Activated T-helper 1 cell treated with anti-CD3 and anti-CD28 coated beads, Interleukin-12 subunit alpha, Interleukin-12 subunit beta, Interleukin-2, Interleukin-4 antibody, amounts not matched to agents 30 ng/mL and 10 ng/mL and 1 ng/mL, durations not matched to agents 14 hours and 24 hours and 36 hours (primary cell): ENCODE measurements at regions not wholly inside any gene's neighbourhood (a gene's known extent, or its start where the extent isn't known, plus 50 kb on each side); places are given as distances from the start of the nearest gene placed in this dataset.

Source experiments
- DNase-seq: peaks from one replicate; pipeline ENCODE4 v3.0.0; 2021; ENCODE audit warnings: low spot score
- H3K27ac Mint-ChIP-seq: one replicate; pipeline ENCODE4 v1.8.0; 2021; ENCODE audit warnings: mild to moderate bottlenecking, mixed read lengths
- H3K27me3 Mint-ChIP-seq: one replicate; pipeline ENCODE4 v1.8.0; 2022; ENCODE audit warnings: mild to moderate bottlenecking, moderate library complexity, mixed read lengths; ENCODE audit not compliant: insufficient read depth
- H3K36me3 Mint-ChIP-seq: one replicate; pipeline ENCODE4 v1.8.0; 2021; ENCODE audit warnings: low read depth, mixed read lengths
- H3K4me1 Mint-ChIP-seq: one replicate; pipeline ENCODE4 v1.8.0; 2021; ENCODE audit warnings: low read depth, mixed read lengths
- H3K4me3 Mint-ChIP-seq: one replicate; pipeline ENCODE4 v1.8.0; 2021; ENCODE audit warnings: mild to moderate bottlenecking, moderate library complexity, mixed read lengths
- H3K9me3 Mint-ChIP-seq: one replicate; pipeline ENCODE4 v1.8.0; 2021; ENCODE audit warnings: mixed read lengths
- intact Hi-C: fragments of 100-400 bp; cut with micrococcal nuclease; formaldehyde crosslinking; loops from one replicate; pipeline ENCODE4 v1.15.1; 2024

DNA sequence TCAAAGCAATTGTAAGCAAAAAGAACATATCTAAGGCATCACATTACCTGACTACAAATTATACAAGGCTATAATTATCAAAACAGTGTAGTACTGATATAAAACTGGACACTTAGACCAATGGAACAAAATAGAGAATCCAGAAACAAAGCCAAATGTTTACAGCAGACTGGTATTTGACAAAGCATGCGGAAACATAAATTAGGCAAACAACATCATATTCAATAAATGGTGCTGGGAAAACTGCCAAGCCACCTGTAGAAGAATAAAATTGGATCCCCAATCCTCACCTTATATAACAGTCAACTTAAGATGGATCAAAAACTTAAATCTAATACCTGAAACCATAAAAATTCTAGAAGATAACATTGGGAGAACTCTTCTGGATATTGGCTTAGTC is 240.8 kb upstream of the POM121L12 start:
- intact Hi-C loops, result no loop called here
- no peaks in the 10 kb centered on the region for H3K27me3 Mint-ChIP-seq
- H3K27ac Mint-ChIP-seq, result no peak overlapping the region

DNA sequence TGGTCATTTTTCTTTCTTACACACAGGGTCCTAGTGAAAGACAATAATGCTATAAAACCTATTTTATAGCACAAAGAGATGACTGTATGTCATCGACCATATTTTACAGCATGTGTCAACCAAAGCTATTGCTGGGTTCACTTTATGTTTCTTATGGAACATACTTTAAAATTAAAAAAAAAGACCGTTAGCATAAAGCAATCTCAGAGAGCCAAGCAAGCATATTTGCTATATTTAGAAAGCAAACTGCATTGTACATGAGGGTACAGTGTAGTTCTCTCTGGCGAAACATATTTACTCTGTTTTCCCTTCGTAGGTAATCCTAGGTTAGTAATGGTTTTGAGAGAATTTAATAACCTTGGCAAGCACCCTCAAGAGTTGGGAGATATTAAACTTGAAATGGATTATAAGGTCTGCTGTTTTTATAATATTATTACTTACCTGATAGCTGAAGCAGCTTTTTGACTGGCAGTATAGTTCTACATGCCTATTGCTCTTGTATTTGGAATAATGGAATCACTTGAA is 244.2 kb upstream of the POM121L12 start:
- Mint-ChIP-seq H3K36me3 (no peaks in the 10 kb centered on the region), H3K9me3 (peaks cover 7% of the 10 kb centered on the region), H3K27me3 (no peaks in the 10 kb centered on the region), H3K4me1 (no peaks in the 10 kb centered on the region), H3K27ac (no peak overlapping the region), H3K4me3 (no peak overlapping the region)
- intact Hi-C loops, result no loop called here
- DNase-seq, result no peak

More for the DNA sequence above, 240.8 kb upstream of the POM121L12 start:
- Mint-ChIP-seq H3K4me3 (no peak overlapping the region), H3K36me3 (no peaks in the 10 kb centered on the region), H3K4me1 (no peaks in the 10 kb centered on the region), H3K9me3 (peaks cover 26% of the 10 kb centered on the region)
- no peak for DNase-seq

DNA sequence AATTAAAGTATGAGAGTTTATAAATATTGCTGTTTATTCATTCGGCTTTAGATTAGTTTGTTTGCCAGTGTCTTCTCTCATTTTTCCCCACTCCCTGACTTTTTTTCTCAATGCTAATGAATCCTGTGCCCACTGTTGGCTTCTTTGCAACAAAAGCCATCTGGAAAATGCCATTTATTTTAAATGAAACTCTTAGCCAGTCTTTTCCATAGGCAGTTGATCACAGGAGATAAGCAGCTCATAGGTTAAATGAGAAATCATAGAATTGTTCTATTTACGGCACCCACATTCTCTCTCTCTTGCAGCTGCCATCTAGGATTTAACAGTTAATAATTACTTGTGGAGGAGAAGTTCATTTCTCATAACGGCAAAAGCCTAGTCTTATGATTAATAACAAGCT is 249.3 kb upstream of the POM121L12 start:
- Mint-ChIP-seq H3K27ac (no peak overlapping the region), H3K4me1 (no peaks in the 10 kb centered on the region), H3K9me3 (peaks cover 9% of the 10 kb centered on the region), H3K36me3 (no peaks in the 10 kb centered on the region), H3K27me3 (no peaks in the 10 kb centered on the region), H3K4me3 (no peak overlapping the region)
- intact Hi-C loops, result no loop called here
- DNase-seq, result no peak

DNA sequence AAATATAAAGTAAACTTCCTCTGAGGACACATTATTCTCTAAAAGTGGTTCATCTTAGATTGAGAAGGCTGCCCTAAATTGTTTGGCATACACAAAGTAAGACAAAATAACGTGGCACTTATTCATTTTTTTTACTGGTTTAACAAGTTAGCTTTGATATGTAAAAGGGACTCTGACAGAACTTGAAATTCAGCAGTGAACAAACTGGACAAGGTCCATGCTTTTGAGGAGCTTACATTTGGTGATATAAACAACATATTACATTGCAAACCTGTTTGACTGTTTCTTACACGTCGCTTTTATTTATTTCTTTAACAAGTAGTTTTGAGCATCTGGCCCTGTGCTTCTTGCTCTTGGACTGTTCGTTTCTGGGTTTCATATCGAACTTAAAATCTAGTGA is 253.1 kb upstream of the POM121L12 start:
- no peak overlapping the region for H3K27ac Mint-ChIP-seq
- H3K9me3 Mint-ChIP-seq, result peaks cover 9% of the 10 kb centered on the region
- no peaks in the 10 kb centered on the region for H3K36me3 Mint-ChIP-seq
- H3K4me3 Mint-ChIP-seq, result no peak overlapping the region
- H3K4me1 Mint-ChIP-seq, result no peaks in the 10 kb centered on the region
- H3K27me3 Mint-ChIP-seq, result no peaks in the 10 kb centered on the region
- intact Hi-C loops, result no loop called here
- DNase-seq, result no peak

DNA sequence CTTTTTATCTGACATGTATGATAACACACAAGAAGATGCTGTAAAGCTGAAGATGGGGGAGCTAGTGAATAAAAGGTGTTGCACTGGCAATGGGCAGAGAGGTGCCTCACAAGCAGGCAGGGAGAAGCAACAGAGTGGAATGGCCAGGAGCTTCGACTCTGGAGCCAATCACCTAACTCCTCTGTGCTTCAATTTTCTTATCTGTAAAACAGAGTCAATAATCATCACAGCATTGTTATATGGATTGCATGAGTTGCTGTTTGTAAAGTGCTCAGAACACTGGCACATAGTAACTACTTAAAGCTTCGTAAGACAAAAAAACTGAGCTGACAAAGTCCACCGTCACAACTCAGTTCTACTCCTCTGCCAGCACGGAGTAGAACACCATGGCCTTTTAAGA is 254.2 kb upstream of the POM121L12 start:
- H3K36me3 Mint-ChIP-seq, result no peaks in the 10 kb centered on the region
- DNase-seq, result no peak
- intact Hi-C loops, result no loop called here
- H3K4me1 Mint-ChIP-seq, result no peaks in the 10 kb centered on the region
- no peak overlapping the region for H3K4me3 Mint-ChIP-seq
- no peaks in the 10 kb centered on the region for H3K27me3 Mint-ChIP-seq
- peaks cover 14% of the 10 kb centered on the region for H3K9me3 Mint-ChIP-seq
- H3K27ac Mint-ChIP-seq, result no peak overlapping the region

DNA sequence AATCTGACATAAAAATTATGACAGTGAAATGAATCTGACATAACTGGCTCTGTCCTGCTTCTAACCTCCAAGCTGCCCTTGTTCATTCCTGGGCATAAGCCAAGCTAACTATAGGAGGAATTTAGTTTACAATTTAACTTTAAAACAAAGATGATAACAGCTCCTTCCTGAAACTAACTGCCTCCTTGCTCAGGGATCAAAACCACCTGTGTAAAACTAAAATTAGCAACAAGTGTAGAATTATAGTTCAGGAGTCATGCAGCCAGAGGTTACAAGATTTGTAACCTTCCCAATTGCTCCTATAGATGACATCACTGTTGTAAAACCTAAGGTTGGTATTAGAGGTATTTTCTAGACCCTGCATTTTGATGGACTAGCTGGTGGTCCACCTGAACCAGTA is 256.4 kb upstream of the POM121L12 start:
- Mint-ChIP-seq H3K27ac (no peak overlapping the region), H3K9me3 (peaks cover 16% of the 10 kb centered on the region), H3K36me3 (no peaks in the 10 kb centered on the region), H3K4me1 (no peaks in the 10 kb centered on the region), H3K4me3 (no peak overlapping the region), H3K27me3 (no peaks in the 10 kb centered on the region)
- intact Hi-C loops, result no loop called here
- DNase-seq, result no peak

DNA sequence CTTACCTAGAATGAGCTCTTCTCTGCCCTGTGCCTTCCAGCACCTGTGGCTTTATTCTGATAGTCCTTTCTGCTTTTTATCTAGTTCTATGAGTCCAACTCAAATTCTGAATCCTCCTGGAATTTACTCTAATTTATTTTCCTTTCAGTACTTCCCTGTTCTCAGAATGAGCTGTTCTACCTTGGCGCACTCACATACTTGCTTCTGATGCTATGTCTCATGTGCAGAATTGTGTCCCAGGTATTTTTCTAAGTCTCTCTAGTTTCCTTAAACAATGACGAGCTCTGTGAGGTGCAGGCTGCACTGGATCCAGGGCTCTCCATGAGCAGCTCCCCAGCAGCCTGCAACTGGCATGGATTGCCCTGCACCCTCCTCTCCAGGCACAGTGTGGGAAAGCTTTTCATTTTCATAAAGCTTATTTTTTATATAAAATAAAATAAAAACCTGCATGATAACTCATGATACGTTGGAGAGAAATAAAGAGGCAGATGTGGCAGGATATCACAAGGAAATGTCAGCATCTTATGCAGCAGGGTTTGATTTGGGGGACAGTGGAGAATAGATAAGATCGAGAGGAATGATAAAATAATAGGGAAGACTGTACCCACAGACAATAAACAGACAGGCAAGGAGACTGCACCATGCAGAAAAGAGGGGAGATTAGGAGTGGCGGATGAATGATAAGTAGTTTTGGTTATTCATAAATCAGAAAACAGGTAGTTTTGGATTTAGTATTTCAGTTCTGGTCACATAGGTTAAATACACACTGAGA is 258.2 kb upstream of the POM121L12 start:
- Mint-ChIP-seq H3K27me3 (no peaks in the 10 kb centered on the region), H3K27ac (no peak overlapping the region), H3K9me3 (peaks cover 18% of the 10 kb centered on the region), H3K36me3 (no peaks in the 10 kb centered on the region), H3K4me1 (no peaks in the 10 kb centered on the region), H3K4me3 (no peak overlapping the region)
- DNase-seq, result no peak
- intact Hi-C loops, result no loop called here

DNA sequence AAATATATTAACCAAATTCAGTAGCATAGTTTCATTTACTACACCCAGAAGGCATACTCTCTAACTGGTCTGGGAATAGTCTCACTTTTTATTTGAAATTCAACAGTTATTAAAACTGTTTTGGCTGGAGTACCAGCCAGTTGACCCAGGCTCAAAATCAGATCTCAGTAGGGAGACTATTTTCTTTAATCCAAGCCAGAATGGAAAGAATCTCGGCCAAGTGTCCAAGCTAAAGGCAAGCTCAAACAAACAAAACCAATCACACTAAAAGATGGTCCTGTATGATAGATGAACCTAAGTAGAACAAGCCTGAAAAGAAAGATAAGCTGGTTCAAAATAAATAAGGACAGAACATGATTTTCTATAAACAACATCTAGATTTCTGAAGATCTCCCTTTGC is 259.6 kb upstream of the POM121L12 start:
- Mint-ChIP-seq H3K27ac (no peak overlapping the region), H3K4me3 (no peak overlapping the region), H3K27me3 (no peaks in the 10 kb centered on the region), H3K9me3 (peaks cover 18% of the 10 kb centered on the region), H3K4me1 (no peaks in the 10 kb centered on the region), H3K36me3 (no peaks in the 10 kb centered on the region)
- DNase-seq, result no peak
- intact Hi-C loops, result no loop called here

DNA sequence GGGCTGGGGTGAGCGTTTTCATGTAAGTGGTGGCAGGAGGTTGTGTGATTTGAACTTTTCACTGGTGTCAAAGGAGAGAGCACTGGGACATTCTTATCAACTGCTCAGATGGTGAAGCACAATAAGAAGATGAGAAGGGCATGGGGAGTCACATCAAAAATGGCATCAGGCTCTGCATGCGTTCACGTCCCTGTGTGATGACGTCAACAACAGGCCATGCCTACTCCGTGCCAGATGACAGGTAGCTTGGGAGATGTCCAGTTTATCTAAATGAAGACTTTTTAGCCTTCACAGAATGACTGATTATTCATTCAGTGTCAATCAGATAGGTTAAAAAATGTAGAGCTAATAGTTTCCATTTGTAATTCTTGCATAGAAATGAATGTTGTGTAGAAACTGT is 264.3 kb upstream of the POM121L12 start:
- H3K27ac Mint-ChIP-seq, result no peak overlapping the region
- no peak overlapping the region for H3K4me3 Mint-ChIP-seq
- no peaks in the 10 kb centered on the region for H3K27me3 Mint-ChIP-seq
- H3K9me3 Mint-ChIP-seq, result peaks cover 12% of the 10 kb centered on the region
- intact Hi-C loops, result no loop called here
- DNase-seq, result no peak
- no peaks in the 10 kb centered on the region for H3K4me1 Mint-ChIP-seq
- H3K36me3 Mint-ChIP-seq, result no peaks in the 10 kb centered on the region

DNA sequence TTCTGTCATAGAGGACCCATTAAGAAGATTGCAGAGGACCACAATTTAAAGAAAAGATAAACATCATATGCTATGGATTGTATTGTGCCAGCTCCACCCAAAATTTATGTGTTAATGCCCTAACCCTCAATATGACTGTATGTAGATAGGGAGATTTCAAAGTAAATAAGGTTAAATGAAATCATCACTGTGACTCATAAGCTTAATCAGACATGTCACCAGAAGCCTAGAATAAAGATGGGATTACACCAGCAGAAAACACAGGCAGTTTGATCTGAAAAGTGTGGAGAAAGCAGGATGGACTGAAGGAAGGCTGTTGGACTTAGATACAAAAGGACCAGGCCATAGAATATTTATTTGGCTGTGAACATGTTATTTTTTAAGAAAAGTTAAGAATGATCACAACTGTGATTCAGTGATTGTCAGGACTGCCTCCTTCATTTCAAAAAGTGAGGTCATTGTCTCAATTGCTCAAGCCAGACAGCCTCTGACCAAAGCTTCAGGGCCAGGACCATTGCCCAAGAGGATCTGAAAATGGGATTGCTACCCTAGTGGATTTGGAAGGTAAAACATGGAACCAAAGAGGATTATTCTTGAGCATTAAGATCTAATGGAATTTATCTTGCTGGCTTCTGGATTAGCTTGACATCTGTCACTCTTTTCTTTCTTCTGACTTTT is 270.8 kb upstream of the POM121L12 start:
- H3K36me3 Mint-ChIP-seq, result no peaks in the 10 kb centered on the region
- no peaks in the 10 kb centered on the region for H3K27me3 Mint-ChIP-seq
- no peaks in the 10 kb centered on the region for H3K4me1 Mint-ChIP-seq
- no peak overlapping the region for H3K4me3 Mint-ChIP-seq
- intact Hi-C loops, result no loop called here
- peaks cover 18% of the 10 kb centered on the region for H3K9me3 Mint-ChIP-seq
- DNase-seq, result no peak
- no peak overlapping the region for H3K27ac Mint-ChIP-seq

DNA sequence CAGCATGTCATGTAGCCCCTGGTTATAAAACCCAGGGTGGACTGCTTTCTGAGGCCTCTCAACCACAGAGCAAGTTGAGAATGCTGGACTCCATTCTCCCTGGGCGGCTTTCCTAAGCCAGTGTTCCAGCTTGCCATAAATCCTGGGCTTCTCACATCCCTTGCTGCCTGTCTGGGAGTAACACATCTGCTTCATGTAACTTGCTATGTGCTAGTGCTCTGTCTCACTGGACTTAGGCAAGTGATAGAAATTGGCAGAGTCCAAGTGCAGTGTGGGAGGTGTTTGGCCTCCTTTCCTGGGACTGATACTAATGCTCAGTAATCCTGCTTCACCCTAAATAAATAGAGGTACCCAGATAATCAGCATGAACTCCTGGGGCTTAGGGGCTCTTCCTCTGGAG is 277.1 kb upstream of the POM121L12 start:
- no peak overlapping the region for H3K4me3 Mint-ChIP-seq
- intact Hi-C loops, result no loop called here
- no peak overlapping the region for H3K27ac Mint-ChIP-seq
- no peaks in the 10 kb centered on the region for H3K4me1 Mint-ChIP-seq
- no peak for DNase-seq
- H3K27me3 Mint-ChIP-seq, result no peaks in the 10 kb centered on the region
- no peaks in the 10 kb centered on the region for H3K36me3 Mint-ChIP-seq
- H3K9me3 Mint-ChIP-seq, result peaks cover 25% of the 10 kb centered on the region

DNA sequence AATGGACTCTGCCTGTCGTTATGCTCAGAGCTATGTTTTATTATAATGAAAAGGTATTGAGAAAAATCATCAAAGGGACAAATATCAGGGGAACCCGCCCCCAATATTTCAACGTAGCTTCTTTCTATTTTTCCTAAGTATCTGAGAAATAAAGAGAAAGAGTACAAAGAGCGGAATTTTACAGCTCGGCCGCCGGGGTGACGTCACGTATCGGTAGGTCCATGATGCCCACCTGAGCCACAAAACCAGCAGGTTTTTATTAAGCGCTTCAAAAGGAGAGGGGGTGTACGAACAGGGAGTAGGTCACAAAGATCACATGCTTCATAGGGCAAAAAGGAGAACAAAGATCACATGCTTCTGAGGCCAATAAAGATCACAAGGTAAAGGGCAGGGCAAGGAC is 281.6 kb upstream of the POM121L12 start:
- H3K36me3 Mint-ChIP-seq, result no peaks in the 10 kb centered on the region
- DNase-seq, result no peak
- H3K27ac Mint-ChIP-seq, result no peak overlapping the region
- intact Hi-C loops, result no loop called here
- no peaks in the 10 kb centered on the region for H3K4me1 Mint-ChIP-seq
- no peaks in the 10 kb centered on the region for H3K27me3 Mint-ChIP-seq
- peaks cover 12% of the 10 kb centered on the region for H3K9me3 Mint-ChIP-seq
- no peak overlapping the region for H3K4me3 Mint-ChIP-seq

DNA sequence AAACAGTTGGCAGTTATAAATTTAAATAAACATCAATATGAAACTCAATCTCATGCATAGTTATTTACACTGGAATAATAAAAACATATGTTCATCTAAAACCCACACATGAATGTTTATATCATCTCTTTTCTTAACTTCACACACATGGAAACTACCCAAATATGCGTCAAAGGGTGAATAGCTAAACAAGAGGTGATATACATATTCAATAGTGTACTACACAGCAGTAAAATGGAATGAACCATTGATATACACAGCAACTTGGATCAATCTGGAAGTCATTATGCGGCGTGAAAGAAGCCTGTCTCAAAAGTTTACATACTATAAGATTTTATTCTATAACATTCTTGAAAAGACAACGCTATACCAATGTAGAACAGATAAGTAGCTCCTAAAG is 282.5 kb upstream of the POM121L12 start:
- H3K36me3 Mint-ChIP-seq, result no peaks in the 10 kb centered on the region
- intact Hi-C loops, result no loop called here

More for the DNA sequence above, 282.5 kb upstream of the POM121L12 start:
- Mint-ChIP-seq H3K4me1 (no peaks in the 10 kb centered on the region), H3K27me3 (no peaks in the 10 kb centered on the region), H3K4me3 (no peak overlapping the region), H3K27ac (no peak overlapping the region), H3K9me3 (peaks cover 12% of the 10 kb centered on the region)
- DNase-seq, result no peak
